ENCODE measurements at regions not wholly inside any gene's neighbourhood (a gene's known extent, or its start where the extent isn't known, plus 50 kb on each side); places are given as distances from the start of the nearest gene placed in this dataset.
"Not testable (repeated sequence)": the region's sequence is repeated elsewhere in the genome, so short reads cannot be mapped to it uniquely, and the experiment has no call there.

DNA sequence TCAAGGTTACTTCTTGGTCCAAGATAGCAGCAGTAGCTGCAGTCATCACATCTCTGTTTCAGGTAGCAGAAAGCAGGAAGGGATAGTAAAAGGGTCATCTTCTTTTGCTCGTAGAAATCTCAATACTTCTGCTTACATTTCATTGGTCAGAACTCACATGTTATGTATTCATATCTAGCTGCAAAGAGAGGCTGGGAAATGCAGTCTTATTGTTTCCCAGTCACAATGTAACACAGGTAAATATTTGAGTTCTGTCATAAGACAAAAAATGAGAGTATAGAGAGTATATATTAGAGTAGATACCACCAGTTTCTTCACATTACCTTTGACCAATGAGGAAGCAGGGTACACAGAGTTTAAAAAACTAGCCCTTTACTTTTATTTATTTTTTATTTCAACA, 132.4 kb upstream of the ITGA6 start:
- DNase-seq: no peak

DNA sequence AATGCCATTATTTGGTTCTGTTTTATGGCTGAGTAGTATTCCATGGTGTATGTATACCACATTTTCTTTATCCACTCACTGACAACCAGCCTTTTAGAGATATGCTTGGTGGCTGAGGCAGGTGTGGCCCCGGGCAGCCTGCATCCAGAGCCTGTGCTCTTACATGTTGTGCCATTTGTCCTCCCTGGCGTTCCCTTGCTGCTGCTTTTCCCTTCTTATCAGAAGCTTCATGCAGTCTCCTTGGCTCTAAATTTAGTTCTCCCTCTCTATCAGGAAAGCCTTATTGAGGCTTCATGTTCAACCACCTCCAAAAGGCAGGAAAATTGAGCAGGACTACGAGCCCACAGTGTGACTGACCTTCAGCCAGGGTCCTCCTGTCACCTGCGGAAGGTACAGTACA, 131.7 kb upstream of the ITGA6 start:
- no peak for DNase-seq

DNA sequence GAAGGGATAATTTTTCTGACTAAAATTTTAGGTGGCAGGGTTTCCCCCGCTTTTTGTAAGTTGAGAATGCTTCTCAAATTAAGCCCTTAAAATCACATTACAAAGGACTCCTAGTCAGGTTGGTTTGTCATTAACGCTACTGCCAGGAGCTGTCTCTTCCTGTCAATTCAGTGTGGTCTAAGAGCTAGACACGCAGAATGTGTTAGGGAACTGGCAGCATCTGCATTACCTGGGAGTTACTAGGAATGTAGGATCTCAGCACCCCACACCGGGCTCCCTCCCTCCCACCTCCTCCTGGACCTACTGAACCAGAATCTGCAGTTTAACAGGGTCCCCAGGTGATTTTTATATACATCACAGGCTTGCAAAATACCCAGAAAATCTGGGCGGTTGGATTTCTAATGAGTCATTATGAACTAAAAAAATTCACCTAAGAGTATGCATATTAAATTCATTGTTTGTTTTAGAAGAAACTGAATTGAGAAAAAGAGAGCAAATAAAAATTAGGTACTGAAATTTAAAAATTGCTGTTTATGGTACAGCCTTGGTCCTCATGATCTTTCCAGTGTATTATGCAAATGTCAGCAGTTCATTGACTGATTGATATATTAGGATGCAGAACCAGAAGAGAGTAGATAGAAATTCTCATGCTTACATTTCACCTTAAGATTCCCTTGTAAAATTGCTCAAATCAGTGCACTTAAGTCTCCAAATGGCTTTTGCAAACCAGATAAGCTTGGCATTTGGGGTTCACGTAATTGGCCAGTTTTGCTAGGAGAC, 130.9 kb upstream of the ITGA6 start:
- no peak for DNase-seq

DNA sequence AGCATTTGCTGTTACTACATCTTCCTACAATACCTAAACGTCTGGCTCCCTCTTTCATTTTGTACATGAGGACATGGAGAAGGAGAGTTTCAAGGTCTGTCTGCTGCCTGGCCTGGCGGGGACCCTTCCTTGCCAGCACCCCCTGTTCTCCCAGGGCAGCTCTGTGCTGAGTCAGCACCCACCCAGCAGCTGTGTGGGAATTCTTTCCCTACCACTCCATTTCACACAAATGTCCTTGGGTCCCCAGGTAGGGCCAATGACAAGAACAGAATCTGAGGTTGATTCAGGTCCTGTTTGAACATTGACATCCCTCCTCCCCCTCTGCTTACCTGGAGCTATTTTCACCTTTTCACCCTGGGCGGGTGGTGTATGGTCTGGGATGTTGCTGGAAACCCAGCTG, 129.9 kb upstream of the ITGA6 start:
- DNase-seq: no peak

DNA sequence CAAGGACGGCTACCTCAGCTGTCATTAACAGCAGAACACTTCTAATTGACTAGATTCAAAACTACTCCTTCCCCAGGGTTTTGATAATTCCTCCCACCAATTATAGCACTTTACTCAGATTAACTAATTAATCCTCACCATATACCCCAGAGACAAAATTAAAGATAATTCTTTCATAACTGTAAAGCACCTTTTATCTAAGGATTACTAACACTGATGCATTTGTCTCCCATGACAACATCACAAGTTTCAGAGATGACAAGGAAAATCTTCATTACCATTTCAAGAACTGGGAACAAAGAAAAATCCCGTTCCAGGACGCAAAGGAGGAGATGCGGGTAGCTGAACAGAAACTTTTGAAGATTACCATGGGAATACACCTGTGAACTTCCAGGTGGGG, 129.4 kb upstream of the ITGA6 start:
- peak; percentile 23 for DNase-seq

DNA sequence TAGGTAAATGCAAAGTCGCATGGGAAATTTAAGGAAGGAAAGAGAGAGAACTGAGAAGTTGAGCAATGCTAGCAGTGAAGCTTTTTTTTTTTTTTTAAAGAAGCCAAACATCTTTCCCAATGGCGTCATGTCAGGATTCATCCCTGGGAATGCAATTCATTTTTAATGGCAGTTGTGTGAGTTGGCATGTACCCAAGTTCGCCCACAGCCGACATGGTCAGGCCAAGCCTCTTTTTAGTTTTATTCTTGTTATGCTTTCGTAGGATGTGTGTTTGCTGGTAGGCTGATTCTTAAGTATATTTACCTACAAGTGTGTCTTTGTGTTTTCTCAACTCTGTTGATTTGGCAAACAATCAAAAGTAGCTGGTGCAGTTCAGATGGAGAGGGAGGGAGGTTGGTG, 127.6 kb upstream of the ITGA6 start:
- no peak for DNase-seq

DNA sequence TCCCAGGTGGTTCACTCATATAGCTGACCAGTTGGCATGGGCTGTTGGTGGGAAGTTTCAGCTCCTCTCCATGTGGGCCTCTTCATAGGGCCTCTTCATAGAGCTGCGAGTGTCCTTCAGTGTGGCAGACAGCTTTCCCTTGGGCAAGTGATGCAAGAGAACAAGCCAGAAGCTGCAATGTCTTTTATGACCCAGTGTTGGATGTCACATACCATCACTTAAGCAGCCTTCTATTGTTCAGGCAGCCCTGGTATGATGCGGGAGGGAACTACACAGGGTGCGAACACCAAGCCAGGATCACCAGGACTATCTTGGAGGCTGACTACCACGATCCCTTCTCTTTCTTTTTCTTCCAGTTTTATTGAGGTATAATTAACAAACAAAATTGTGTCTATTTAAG, 126.5 kb upstream of the ITGA6 start:
- no peak for DNase-seq

DNA sequence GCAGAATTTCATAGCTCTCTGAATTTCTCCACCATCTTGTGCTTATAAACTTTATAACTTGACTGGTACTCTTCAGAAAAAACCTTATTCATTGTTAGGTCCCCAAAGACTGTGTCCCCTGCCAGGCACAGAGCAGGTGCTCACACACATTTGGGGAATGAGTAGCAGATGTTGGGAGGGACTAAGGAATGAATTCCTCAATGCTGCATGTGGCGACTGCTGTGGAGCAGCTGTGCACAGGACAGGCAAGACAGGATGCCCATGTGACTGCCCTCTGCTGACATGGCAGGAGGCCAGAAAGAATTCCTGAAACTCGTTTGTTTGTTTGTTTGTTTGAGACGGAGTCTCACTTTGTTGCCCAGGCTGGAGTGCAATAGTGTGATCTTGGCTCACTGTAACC, 122.3 kb upstream of the ITGA6 start:
- DNase-seq: no peak

DNA sequence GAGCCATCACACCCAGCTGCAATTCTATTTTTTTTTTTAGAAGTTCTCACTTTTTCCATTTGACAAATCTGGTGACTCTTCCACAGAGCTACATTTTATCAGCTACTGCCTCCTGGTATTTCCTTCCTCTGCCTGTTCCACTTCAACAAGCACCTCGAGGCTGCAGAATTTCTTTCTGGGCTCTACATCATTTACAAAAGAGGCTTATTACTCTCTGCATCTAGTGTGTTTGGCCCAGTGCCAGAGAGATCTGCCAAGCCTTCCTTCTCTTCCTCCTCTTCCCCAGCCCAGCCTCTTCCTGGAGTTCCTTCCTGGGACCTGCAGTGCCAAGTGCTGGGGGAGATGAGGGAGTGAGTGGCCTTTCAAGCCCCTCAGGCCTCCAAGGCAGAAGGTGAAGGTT, 119.6 kb upstream of the ITGA6 start:
- DNase-seq: no peak

DNA sequence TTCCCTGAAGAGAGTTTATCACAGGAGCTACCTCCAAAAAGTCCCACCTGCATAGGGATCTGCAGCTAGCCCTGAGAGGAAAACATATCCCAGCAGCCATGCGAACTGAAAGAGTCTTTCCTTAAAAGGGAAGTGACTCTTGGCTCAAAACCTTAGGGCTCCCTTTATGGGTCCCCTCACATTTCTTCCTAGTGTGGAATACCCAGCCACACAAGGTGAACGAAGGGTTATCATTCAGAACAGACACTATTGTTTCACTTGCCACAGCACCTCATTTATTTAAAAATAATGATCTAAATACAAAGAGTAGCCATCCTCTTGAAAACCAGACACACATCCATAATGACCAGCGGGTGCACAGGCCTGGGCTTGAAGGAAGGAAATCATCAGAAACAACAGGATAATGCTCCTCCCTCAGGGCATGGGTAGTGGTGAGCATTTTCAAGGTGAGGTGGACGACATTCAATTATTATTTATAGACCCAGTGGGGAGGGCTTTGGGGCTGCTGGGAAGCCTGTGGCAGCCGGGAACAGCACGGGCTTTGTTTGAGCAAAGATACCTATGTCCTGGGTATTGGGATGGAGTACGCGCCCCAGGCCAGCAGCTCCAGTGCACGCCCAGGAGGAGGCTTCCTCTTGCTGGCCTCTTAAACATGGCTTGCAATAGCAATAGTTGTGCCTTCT, 119.0 kb upstream of the ITGA6 start:
- DNase-seq: no peak

DNA sequence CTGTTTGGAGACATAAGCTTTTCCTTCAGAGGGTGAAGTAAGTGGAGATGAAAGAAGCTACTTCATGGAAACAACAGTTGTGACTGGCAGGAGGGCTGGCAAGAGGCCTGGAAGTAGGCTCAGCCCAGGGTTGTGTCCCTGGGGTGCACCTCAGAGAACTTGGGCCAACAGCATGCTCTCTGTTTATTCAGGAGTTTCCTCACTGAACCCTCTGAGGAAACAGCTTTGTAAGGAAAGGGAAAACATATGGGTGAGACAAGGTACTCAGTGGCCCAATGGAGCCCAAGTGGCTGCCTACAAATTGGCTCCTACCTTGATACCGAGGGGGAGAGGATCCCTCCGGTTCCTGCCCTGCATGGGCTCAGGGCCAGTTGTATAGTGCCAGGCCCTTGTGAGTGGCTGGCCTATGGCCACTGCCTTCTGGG, 115.5 kb upstream of the ITGA6 start:
- no peak for DNase-seq

DNA sequence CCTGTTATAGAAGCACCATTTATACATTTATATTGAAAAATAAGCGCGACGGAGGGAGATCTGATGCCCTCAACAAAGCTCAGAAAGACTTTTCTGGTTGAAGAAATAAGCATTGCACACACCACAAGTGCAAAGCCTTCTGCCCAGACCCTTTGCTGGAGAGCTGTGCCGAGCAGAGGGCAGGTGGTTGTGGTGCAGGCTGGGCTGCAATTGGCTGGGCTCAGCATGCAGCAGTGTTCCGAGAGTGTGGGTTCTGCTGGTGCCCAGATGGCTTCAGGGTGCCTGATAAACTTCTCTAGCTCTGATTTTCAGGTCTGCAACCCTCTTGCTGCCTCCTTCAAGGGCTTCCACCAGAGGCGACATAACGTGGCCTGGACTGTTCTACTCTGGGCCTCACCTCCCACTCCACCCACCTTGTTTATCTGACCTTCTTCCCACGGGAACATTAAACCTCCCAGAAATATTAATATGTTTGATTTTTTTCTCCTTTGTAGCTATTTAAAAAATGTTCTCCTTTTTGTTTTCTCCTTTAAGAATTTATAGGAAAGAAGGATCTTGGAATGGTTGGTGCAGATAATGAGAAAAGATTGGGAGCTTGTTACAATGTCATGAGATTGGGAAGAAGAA, 113.6 kb upstream of the ITGA6 start:
- no peak for DNase-seq

DNA sequence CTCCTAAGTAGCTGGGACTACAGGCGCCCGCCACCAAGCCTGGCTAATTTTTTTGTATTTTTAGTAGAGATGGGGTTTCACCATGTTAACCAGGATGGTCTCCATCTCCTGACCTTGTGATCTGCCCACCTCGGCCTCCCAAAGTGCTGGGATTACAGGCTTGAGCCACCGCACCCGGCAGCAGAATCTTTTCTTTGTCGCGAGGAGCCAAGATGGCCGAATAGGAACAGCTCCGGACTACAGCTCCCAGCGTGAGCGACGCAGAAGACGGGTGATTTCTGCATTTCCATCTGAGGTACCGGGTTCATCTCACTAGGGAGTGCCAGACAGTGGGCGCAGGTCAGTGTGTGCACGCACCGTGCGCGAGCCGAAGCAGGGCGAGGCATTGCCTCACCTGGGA, 112.3 kb upstream of the ITGA6 start:
- not testable (repeated sequence) for DNase-seq

DNA sequence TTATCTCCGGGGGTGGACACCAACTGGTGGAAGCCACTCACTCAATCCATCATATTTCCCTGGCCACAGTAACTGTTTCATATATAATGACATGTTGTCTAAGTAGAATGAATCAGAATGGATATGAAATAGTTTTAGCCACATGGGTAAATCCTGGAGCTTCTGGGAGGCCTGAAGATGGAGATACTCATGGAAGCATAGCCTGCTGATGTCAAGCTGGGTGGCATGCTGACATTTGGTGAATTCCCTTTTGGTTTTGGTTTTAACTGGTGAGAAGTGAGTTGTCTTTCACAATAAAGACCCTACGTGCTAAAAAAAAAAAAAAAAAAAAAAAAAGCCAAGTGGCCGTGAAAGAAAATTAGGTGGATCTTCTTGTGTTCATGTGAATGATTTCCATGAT, 105.3 kb upstream of the ITGA6 start:
- no peak for DNase-seq

DNA sequence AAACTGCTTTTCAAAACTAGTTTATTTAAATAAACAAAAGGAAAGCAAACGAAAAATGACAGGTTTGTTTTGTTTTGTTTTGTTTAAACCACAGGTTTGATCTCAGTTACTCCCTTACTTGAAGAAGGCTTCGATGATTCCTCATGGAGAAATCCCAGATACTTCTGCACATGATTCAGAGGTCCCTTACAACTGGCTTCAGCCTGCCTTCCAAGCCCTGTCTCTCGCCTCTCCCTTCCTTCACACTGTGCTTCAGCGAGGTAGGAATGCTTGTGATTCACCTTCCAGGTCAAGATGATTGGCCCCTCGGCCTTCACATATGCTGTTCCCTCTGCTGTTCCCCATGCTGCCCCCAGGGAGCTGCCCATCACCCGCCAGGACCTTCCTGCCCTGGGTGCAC, 104.1 kb upstream of the ITGA6 start:
- no peak for DNase-seq

DNA sequence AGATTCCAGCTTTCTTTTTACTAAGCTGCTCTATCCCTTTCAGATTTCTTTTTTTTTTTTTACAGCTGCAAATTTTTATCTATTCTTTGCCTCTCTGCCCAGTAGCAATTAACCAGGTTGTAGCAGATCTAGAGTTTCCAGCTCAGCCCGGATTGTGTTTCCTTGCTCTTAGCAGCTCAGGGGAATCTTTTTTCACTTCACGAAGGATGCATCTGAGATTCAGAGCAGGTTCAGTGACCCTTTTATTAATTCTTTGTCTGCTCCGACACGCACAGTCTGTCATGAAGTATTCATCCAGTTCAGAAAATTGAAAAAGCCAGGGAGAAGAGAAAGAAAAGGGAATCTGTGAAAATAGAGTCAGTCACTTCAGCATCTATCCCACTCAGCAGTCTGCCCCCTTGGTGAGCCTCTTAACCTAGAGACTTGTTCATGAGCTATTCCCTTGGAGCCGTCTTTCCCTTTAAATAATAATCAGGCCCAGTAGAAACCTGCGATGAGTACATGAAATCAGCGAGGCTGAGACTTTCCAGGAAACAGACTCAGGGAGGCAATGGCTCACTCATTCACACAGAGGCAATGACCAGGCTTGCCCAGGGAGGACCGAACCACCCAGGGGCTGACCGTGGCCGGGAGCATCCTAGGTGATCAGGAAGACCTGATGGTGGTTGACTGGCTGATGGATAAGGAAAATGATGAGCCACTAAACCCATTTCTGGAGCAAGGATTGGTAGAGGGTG, 103.4 kb upstream of the ITGA6 start:
- no peak for DNase-seq

DNA sequence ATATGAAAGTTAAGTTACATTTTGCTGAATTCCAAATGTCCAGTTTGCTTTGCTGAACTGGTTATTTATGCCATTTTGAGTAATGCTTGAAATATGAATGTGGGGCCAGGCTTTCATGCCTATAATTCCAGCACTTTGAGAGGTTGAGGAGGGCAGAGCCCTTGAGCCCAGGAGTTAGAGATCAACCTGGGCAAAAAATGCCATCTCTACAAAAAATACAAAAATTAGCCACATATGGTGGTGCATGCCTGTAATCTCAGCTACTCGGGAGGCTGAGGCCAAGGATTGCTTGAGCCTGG, 101.2 kb upstream of the ITGA6 start:
- DNase-seq: no peak

DNA sequence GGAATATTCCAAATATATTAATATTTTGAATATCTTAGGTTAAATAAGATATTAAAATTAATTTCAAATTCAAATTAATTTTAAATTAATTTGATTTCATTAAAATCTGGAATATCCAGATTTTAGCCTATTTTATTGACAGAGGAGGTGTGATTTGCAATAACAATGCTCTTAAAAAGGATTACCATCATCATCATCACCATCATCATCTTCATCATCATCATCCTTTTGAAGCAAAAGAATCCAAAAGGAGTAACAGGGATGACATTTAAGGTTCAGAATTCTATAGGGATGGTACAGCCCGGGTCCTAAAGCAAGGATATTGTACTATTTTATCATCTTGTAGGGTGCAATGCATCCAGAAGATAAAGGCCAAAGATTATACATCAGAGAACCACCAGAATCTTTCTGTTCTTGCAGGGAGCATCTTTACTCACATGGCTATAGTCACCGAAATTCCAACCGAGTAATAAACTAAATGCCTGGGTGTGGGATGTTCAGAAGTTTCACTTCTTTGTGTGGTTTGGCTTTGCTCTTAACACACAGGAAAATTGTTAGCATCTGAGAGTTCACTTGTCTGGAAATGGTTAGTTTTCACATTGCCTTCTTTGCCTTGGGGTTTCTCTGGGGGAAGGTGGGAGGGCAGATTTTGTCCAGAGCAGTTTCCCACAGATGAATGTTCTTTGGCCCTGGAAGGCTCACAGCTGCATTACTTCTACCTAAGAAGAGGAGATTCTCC, 99.1 kb upstream of the ITGA6 start:
- DNase-seq: no peak

DNA sequence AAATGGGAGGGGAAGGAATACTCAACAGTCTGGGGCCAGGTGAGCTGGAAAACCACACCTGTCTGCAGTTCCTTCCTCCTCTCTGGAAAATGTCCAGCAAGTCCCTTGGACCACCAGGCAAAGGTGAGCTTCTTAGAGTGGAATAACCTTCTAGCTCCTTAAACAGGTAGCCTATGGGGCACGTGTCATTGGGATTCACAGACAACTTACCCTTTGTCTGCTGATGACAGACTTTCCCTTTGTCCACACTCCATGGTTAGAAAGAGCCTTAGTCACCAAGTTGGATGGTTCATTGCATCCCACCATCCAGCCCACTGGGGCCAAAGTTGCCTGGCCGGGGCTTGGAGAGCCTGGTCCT, 98.0 kb upstream of the ITGA6 start:
- no peak for DNase-seq

DNA sequence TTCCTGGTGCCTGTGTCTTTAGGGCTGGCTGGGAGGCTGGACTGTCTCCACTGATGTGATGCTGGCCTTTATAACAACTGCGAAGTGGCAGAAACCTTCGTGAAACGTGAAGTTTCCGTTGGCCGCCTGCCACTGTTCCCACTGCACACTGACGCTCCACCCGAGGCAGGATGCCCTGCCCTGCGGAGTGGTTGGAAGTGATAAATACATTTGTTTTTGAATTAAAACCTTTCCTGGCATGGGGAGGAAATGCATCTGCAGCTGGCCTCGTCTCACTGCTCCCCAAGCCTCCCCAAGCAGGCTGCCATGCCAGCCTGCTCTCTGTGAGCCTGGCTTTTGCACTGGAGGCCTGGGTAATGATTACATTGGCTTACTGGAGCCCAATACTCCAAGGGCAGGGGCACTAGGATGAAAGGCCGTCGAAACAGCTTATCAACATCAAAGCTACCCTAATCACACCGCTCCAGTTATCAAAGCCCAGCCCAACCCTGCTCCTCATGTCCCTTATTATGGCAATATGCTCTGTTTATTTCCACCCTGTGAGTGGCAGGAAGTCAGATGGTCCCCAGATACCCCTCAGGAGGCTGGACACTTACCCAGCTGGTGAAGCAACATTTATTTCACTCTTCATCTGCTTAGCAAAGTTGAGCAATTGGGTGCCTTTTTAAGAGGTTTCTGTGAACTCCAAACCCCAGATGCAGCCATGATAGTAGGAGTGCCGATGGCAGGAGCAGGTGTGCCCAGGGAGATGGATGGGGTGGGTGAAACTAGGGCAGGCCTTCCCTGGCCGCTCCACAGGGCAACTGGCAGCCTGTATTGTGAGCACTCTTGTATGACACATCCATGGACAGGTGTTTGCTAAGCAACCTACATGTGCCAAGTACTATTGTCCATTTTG, 97.4 kb upstream of the ITGA6 start:
- DNase-seq: no peak

DNA sequence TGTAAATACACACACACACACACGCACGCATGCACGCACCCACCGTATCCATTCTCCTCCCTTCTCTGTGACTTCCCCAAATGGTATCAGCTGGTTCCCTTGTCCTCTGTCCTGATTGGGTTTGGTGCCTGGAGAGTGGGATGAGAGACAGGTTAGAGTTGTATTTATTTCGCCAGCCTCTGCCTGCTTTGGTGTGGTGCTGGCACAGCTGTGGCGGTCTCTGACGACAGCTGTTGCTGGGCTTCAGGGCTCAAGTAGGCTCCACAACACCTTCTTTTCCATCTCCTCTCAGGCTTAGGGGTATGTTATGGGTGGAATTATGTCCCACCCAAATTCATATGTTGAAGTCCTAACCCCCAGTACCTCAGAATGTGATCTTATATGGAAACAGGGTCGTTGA, 94.9 kb upstream of the ITGA6 start:
- no peak for DNase-seq
